GM12878 (cell line): ENCODE measurements at regions not wholly inside any gene's neighbourhood (a gene's known extent, or its start where the extent isn't known, plus 50 kb on each side); places are given as distances from the start of the nearest gene placed in this dataset.

ENCODE experiments used
- ATAC-seq: fragments of 200-7000 bp; cut with Tn5 transposase; 3 replicates; pipeline ENCODE4 v1.9.1; 2020; ENCODE audit warnings: mild to moderate bottlenecking, moderate library complexity
- BruUV-seq: library from RNA; stranded (reverse); fragments of 400-500 nt; replicated peaks from 2 replicates; lab custom pipeline; 2021; lab: Mats Ljungman, UMichigan
- CTCF ChIA-PET: fragments of 300-600 bp; sonication (Branson Sonifier 250); formaldehyde crosslinking; extraction: SDS; loops from one replicate; lab custom pipeline; 2021; ENCODE audit warnings: inconsistent platforms; lab: Yijun Ruan, JAX
- POLR2A ChIA-PET: fragments of 350-600 bp; formaldehyde crosslinking; extraction: SDS; loops from one replicate; lab custom pipeline; 2021; ENCODE audit warnings: inconsistent platforms; lab: Charles Lee
- RAD21 ChIA-PET: fragments of 300-600 bp; sonication (Branson Sonifier 250); formaldehyde crosslinking; loops from one replicate; lab custom pipeline; 2023; ENCODE audit warnings: antibody characterized with exemption; ENCODE audit not compliant: unreplicated experiment; lab: Charles Lee
- SMC1A ChIA-PET: fragments of 300-600 bp; sonication (Branson Sonifier 250); formaldehyde crosslinking; loops from one replicate; lab custom pipeline; 2023; ENCODE audit not compliant: unreplicated experiment, uncharacterized antibody; lab: Charles Lee
- DNase-seq: peaks from one replicate; pipeline ENCODE4 v3.0.0-alpha.2; 2011; ENCODE audit warnings: low read depth, low spot score
- FAIRE-seq: peaks from 3 replicates; lab custom pipeline; 2011; peaks lifted over from hg19 to GRCh38; lab: Jason Lieb, UNC
- H2AFZ ChIP-seq: 2 replicates; pipeline ENCODE4 v1.6.0; 2011; ENCODE audit warnings: low read depth, low read length, control low read depth; ENCODE audit not compliant: control insufficient read depth
- H3K27ac ChIP-seq: 2 replicates; pipeline ENCODE4 v1.5.1; 2011; ENCODE audit warnings: control low read depth; ENCODE audit not compliant: control insufficient read depth, insufficient read depth
- H3K27me3 ChIP-seq, 2 experiments: replicated peaks in 1 of 2; 2 replicates each; pipeline versions ENCODE4 v1.6.0 to v1.6.1; 2011; ENCODE audit warnings: low read length in 1 of 2; ENCODE audit not compliant: control insufficient read depth in 2 of 2, insufficient read depth in 2 of 2
- H3K36me3 ChIP-seq, 2 experiments: 2 replicates each; pipeline ENCODE4 v1.5.1; 2011; ENCODE audit warnings: low read length in 1 of 2; ENCODE audit not compliant: control insufficient read depth in 2 of 2, insufficient read depth in 2 of 2
- H3K4me1 ChIP-seq: 2 replicates; pipeline ENCODE4 v1.6.1; 2011; ENCODE audit warnings: mild to moderate bottlenecking, low read length, moderate library complexity, mixed read lengths; ENCODE audit not compliant: control insufficient read depth, insufficient read depth
- H3K4me2 ChIP-seq: 2 replicates; pipeline ENCODE4 v1.6.0; 2011; ENCODE audit warnings: control low read depth; ENCODE audit not compliant: control insufficient read depth, insufficient read depth
- H3K4me3 ChIP-seq: fragments of 200-600 bp; sonication (generic); 2 replicates; pipeline ENCODE4 v1.5.1; 2016
- H3K79me2 ChIP-seq: 2 replicates; pipeline ENCODE4 v1.6.0; 2011; ENCODE audit warnings: low read length; ENCODE audit not compliant: control insufficient read depth, insufficient read depth
- H3K9ac ChIP-seq: 2 replicates; pipeline ENCODE4 v1.8.0; 2011; ENCODE audit warnings: low read length, control low read depth, mixed read lengths; ENCODE audit not compliant: control insufficient read depth, insufficient read depth
- H3K9me3 ChIP-seq: replicated peaks from 3 replicates; pipeline ENCODE4 v1.5.1; 2011; ENCODE audit warnings: mild to moderate bottlenecking, low read length; ENCODE audit not compliant: control insufficient read depth, insufficient read depth
- H4K20me1 ChIP-seq: 2 replicates; pipeline ENCODE4 v1.6.0; 2011; ENCODE audit not compliant: control insufficient read depth, insufficient read depth
- MTA2 ChIP-seq: fragments of 450-650 bp; IDR thresholded peaks from 2 replicates; pipeline ENCODE4 v1.6.1; 2016; ENCODE audit warnings: low read depth, mild to moderate bottlenecking, moderate library complexity
- PAX8 ChIP-seq: fragments of 450-650 bp; IDR thresholded peaks from 2 replicates; pipeline ENCODE4 v1.6.1; 2017; ENCODE audit warnings: mild to moderate bottlenecking, moderate library complexity
- STAT1 ChIP-seq: fragments of 450-650 bp; conservative IDR thresholded peaks from 2 replicates; pipeline ENCODE4 v1.6.1; 2014; ENCODE audit warnings: antibody characterized with exemption, mild to moderate bottlenecking
- ZSCAN29 ChIP-seq: fragments of 450-650 bp; IDR thresholded peaks from 2 replicates; pipeline ENCODE4 v1.6.1; 2017; ENCODE audit warnings: mild to moderate bottlenecking, moderate library complexity
- WGBS: methylation state at CpG from one replicate; pipeline ENCODE4 v1.1.6; 2016; ENCODE audit warnings: low lambda C conversion rate; ENCODE audit not compliant: insufficient replicate concordance, insufficient coverage; ENCODE audit errors: missing lambda C conversion rate; 5-methylcytosine and 5-hydroxymethylcytosine counted together
- in situ Hi-C: fragments of 300-500 bp; cut with MboI; formaldehyde crosslinking; loops from 9 replicates; pipeline ENCODE4 v1.14.3; 2018; ENCODE audit warnings: mixed read lengths
- intact Hi-C: fragments of 100-400 bp; cut with micrococcal nuclease; formaldehyde crosslinking; loops from one replicate; pipeline ENCODE4 v1.14.2; 2022; ENCODE audit not compliant: unreplicated experiment
- TF ChIP-seq, protein P1 (sequence below): IDR thresholded peaks from 2 replicates; pipeline ENCODE4 v1.6.1; 2012; ENCODE audit warnings: low read depth, low read length, improper control_type of control experiment
- TF ChIP-seq, protein P2 (sequence below): IDR thresholded peaks from 2 replicates; pipeline ENCODE4 v1.6.1; 2011; ENCODE audit warnings: low read depth, low read length, improper control_type of control experiment, borderline replicate concordance
- TF ChIP-seq, protein P3 (sequence below): fragments of 450-650 bp; formaldehyde crosslinking; IDR thresholded peaks from 2 replicates; pipeline ENCODE4 v1.4.0; 2020; ENCODE audit warnings: mild to moderate bottlenecking, moderate library complexity
- TF ChIP-seq, protein P4 (sequence below): fragments of 450-650 bp; formaldehyde crosslinking; IDR thresholded peaks from 2 replicates; pipeline ENCODE4 v1.4.0; 2022; ENCODE audit warnings: mild to moderate bottlenecking, moderate library complexity

DNA sequence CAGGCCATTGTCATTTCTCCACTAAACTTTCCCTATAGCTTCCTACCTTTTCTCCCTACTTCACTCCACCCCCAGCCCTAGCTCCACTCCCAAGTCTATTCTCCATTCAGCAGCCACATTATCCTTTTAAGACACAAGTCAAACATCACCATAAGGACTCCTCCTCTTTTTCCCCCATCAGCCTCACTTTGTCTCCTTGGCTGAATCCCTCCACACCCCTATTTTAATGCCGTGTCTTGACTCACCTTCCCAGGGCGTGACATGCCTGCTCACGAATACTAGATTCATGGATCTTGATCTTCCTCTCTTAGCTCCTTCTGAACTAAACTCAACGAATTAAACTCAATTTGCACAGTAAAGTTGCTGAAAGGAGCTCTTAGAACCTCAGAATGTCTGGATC is 281.9 kb downstream of the PTTG2 start:
- Histone ChIP-seq H3K27ac (no peak overlapping the region), H4K20me1 (no peaks in the 10 kb centered on the region), H3K27me3 (no peaks in the 10 kb centered on the region), H3K4me1 (no peaks in the 10 kb centered on the region), H3K9me3 (no peaks in the 10 kb centered on the region), H3K4me3 (no peak overlapping the region), H3K4me2 (no peak overlapping the region), H3K79me2 (no peaks in the 10 kb centered on the region), H3K9ac (no peak overlapping the region), H3K36me3 (no peaks in the 10 kb centered on the region), H2AFZ (no peak overlapping the region)
- in situ Hi-C loops (no loop called here), intact Hi-C loops (no loop called here)
- no TSS peak for BruUV-seq
- RAD21 ChIA-PET = interaction anchor here (1.6 kb wide), 1 partner anchor 78 kb away, joined by 4 read pairs; no protein-coding TSS in a partner anchor
- SMC1A ChIA-PET = no interaction called here
- POLR2A ChIA-PET = no interaction called here
- TF ChIP-seq, protein P1, sequence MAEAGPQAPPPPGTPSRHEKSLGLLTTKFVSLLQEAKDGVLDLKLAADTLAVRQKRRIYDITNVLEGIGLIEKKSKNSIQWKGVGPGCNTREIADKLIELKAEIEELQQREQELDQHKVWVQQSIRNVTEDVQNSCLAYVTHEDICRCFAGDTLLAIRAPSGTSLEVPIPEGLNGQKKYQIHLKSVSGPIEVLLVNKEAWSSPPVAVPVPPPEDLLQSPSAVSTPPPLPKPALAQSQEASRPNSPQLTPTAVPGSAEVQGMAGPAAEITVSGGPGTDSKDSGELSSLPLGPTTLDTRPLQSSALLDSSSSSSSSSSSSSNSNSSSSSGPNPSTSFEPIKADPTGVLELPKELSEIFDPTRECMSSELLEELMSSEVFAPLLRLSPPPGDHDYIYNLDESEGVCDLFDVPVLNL = no peak
- TF ChIP-seq PAX8 (no peak), MTA2 (no peak), ZSCAN29 (no peak), STAT1 (no peak)
- TF ChIP-seq, protein P2, sequence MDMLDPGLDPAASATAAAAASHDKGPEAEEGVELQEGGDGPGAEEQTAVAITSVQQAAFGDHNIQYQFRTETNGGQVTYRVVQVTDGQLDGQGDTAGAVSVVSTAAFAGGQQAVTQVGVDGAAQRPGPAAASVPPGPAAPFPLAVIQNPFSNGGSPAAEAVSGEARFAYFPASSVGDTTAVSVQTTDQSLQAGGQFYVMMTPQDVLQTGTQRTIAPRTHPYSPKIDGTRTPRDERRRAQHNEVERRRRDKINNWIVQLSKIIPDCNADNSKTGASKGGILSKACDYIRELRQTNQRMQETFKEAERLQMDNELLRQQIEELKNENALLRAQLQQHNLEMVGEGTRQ = no peak
- TF ChIP-seq, protein P3, sequence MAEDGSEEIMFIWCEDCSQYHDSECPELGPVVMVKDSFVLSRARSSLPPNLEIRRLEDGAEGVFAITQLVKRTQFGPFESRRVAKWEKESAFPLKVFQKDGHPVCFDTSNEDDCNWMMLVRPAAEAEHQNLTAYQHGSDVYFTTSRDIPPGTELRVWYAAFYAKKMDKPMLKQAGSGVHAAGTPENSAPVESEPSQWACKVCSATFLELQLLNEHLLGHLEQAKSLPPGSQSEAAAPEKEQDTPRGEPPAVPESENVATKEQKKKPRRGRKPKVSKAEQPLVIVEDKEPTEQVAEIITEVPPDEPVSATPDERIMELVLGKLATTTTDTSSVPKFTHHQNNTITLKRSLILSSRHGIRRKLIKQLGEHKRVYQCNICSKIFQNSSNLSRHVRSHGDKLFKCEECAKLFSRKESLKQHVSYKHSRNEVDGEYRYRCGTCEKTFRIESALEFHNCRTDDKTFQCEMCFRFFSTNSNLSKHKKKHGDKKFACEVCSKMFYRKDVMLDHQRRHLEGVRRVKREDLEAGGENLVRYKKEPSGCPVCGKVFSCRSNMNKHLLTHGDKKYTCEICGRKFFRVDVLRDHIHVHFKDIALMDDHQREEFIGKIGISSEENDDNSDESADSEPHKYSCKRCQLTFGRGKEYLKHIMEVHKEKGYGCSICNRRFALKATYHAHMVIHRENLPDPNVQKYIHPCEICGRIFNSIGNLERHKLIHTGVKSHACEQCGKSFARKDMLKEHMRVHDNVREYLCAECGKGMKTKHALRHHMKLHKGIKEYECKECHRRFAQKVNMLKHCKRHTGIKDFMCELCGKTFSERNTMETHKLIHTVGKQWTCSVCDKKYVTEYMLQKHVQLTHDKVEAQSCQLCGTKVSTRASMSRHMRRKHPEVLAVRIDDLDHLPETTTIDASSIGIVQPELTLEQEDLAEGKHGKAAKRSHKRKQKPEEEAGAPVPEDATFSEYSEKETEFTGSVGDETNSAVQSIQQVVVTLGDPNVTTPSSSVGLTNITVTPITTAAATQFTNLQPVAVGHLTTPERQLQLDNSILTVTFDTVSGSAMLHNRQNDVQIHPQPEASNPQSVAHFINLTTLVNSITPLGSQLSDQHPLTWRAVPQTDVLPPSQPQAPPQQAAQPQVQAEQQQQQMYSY (CRISPR knock-in tag) = no peak
- TF ChIP-seq, protein P4, sequence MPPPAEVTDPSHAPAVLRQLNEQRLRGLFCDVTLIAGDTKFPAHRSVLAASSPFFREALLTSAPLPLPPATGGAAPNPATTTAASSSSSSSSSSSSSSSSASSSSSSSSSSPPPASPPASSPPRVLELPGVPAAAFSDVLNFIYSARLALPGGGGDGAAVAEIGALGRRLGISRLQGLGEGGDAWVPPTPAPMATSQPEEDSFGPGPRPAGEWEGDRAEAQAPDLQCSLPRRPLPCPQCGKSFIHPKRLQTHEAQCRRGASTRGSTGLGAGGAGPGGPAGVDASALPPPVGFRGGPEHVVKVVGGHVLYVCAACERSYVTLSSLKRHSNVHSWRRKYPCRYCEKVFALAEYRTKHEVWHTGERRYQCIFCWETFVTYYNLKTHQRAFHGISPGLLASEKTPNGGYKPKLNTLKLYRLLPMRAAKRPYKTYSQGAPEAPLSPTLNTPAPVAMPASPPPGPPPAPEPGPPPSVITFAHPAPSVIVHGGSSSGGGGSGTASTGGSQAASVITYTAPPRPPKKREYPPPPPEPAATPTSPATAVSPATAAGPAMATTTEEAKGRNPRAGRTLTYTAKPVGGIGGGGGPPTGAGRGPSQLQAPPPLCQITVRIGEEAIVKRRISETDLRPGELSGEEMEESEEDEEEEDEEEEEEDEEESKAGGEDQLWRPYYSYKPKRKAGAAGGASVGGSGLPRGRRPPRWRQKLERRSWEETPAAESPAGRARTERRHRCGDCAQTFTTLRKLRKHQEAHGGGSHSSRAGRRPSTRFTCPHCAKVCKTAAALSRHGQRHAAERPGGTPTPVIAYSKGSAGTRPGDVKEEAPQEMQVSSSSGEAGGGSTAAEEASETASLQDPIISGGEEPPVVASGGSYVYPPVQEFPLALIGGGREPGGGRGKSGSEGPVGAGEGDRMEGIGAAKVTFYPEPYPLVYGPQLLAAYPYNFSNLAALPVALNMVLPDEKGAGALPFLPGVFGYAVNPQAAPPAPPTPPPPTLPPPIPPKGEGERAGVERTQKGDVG (CRISPR knock-in tag) = no peak
- no peak for ATAC-seq
- CTCF ChIA-PET = no interaction called here
- no peak for FAIRE-seq
- WGBS = 68% methylated on average over 4 of the region's 4 CpGs
- DNase-seq = no peak
